IPS DF 4.7 (cell line): ENCODE measurements at regions not wholly inside any gene's neighbourhood (a gene's known extent, or its start where the extent isn't known, plus 50 kb on each side); places are given as distances from the start of the nearest gene placed in this dataset.

Experiments
- DNase-seq: peaks from one replicate; pipeline ENCODE4 v3.0.0-alpha.2; 2013; ENCODE audit warnings: low spot score; ENCODE audit errors: extremely low read depth

GRCh38 chr7:118076564-118076963, 107.4 kb upstream of the LSM8 start:
- DNase-seq: no peak

- no peak for DNase-seq
Observed at GRCh38 chr7:118078015-118078414, 105.9 kb upstream of the LSM8 start.

GRCh38 chr7:118079369-118079768, 104.6 kb upstream of the LSM8 start:
- DNase-seq: no peak

- no peak for DNase-seq
Observed at GRCh38 chr7:118080947-118081346, 103.0 kb upstream of the LSM8 start.

GRCh38 chr7:118082506-118082905, 101.5 kb upstream of the LSM8 start:
- DNase-seq: no peak

- DNase-seq: no peak
Observed at GRCh38 chr7:118085000-118085399, 99.0 kb upstream of the LSM8 start.

- no peak for DNase-seq
Observed at GRCh38 chr7:118087126-118087525, 96.8 kb upstream of the LSM8 start.

GRCh38 chr7:118094044-118094443, 89.9 kb upstream of the LSM8 start:
- no peak for DNase-seq

GRCh38 chr7:118104812-118105441, 79.0 kb upstream of the LSM8 start:
- DNase-seq: no peak

- no peak for DNase-seq
Observed at GRCh38 chr7:118109607-118110006, 74.4 kb upstream of the LSM8 start.

GRCh38 chr7:118110178-118110925, 73.6 kb upstream of the LSM8 start:
- DNase-seq: no peak

GRCh38 chr7:118111347-118111746, 72.6 kb upstream of the LSM8 start:
- no peak for DNase-seq

GRCh38 chr7:118114175-118114574, 69.8 kb upstream of the LSM8 start:
- DNase-seq: no peak

- DNase-seq: no peak
Observed at GRCh38 chr7:118129041-118129795, 54.7 kb upstream of the LSM8 start.

- DNase-seq: no peak
Observed at GRCh38 chr7:118132764-118133163, 51.2 kb upstream of the LSM8 start.
